Astrocyte (in vitro differentiated cells and primary cell): ENCODE measurements at regions not wholly inside any gene's neighbourhood (a gene's known extent, or its start where the extent isn't known, plus 50 kb on each side); places are given as distances from the start of the nearest gene placed in this dataset.

Experiments used
- DNase-seq: peaks from one replicate; pipeline ENCODE4 v3.0.0-alpha.2; 2010; ENCODE audit warnings: low read depth
- FAIRE-seq: peaks from 2 replicates; lab custom pipeline; 2011; peaks lifted over from hg19 to GRCh38; lab: Jason Lieb, UNC
- H2AFZ ChIP-seq: 2 replicates; pipeline ENCODE4 v1.6.0; 2012; ENCODE audit warnings: low read depth, low read length, inconsistent platforms
- H3K27ac ChIP-seq: 2 replicates; pipeline ENCODE4 v1.5.1; 2011; ENCODE audit warnings: low read depth, low read length, inconsistent platforms
- H3K27me3 ChIP-seq: 2 replicates; pipeline ENCODE4 v1.6.0; 2011; ENCODE audit warnings: low read length, inconsistent platforms; ENCODE audit not compliant: insufficient read depth
- H3K36me3 ChIP-seq: 2 replicates; pipeline ENCODE4 v1.5.1; 2011; ENCODE audit warnings: low read length, inconsistent platforms; ENCODE audit not compliant: insufficient read depth
- H3K4me1 ChIP-seq: 2 replicates; pipeline ENCODE4 v1.5.1; 2011; ENCODE audit warnings: low read length, inconsistent platforms; ENCODE audit not compliant: insufficient read depth
- H3K4me2 ChIP-seq: 2 replicates; pipeline ENCODE4 v1.6.0; 2012; ENCODE audit warnings: low read length, inconsistent platforms
- H3K4me3 ChIP-seq: 2 replicates; pipeline ENCODE4 v1.5.1; 2011; ENCODE audit warnings: low read depth, mild to moderate bottlenecking, low read length, inconsistent platforms; ENCODE audit not compliant: insufficient read depth
- H3K79me2 ChIP-seq: 2 replicates; pipeline ENCODE4 v1.6.0; 2012; ENCODE audit warnings: mild to moderate bottlenecking, low read length, inconsistent platforms; ENCODE audit not compliant: insufficient read depth
- H3K9ac ChIP-seq: 2 replicates; pipeline ENCODE4 v1.6.0; 2012; ENCODE audit warnings: mild to moderate bottlenecking, low read length, inconsistent platforms
- H3K9me3 ChIP-seq: 2 replicates; pipeline ENCODE4 v1.5.1; 2012; ENCODE audit warnings: low read depth, mild to moderate bottlenecking, low read length, inconsistent platforms; ENCODE audit not compliant: insufficient read depth
- H4K20me1 ChIP-seq: 2 replicates; pipeline ENCODE4 v1.6.0; 2012; ENCODE audit warnings: low read length, inconsistent platforms; ENCODE audit not compliant: insufficient read depth
- H3K27ac Mint-ChIP-seq: one replicate; pipeline ENCODE4 v1.8.0; 2021; ENCODE audit warnings: mild to moderate bottlenecking, mixed read lengths; ENCODE audit not compliant: unreplicated experiment
- H3K27me3 Mint-ChIP-seq: one replicate; pipeline ENCODE4 v1.8.0; 2021; ENCODE audit warnings: low read depth, mixed read lengths; ENCODE audit not compliant: unreplicated experiment
- H3K36me3 Mint-ChIP-seq: one replicate; pipeline ENCODE4 v1.8.0; 2021; ENCODE audit warnings: low read depth, mixed read lengths; ENCODE audit not compliant: unreplicated experiment
- H3K4me1 Mint-ChIP-seq: one replicate; pipeline ENCODE4 v1.8.0; 2021; ENCODE audit warnings: low read depth, mixed read lengths; ENCODE audit not compliant: unreplicated experiment
- H3K4me3 Mint-ChIP-seq: one replicate; pipeline ENCODE4 v1.8.0; 2021; ENCODE audit warnings: mild to moderate bottlenecking, moderate library complexity, mixed read lengths; ENCODE audit not compliant: unreplicated experiment
- H3K9me3 Mint-ChIP-seq: one replicate; pipeline ENCODE4 v1.8.0; 2021; ENCODE audit warnings: mild to moderate bottlenecking, mixed read lengths; ENCODE audit not compliant: unreplicated experiment
- EZH2 ChIP-seq: IDR thresholded peaks from 2 replicates; pipeline ENCODE4 v1.6.1; 2012; ENCODE audit warnings: mild to moderate bottlenecking, low read length, inconsistent platforms; ENCODE audit not compliant: insufficient read depth
- TF ChIP-seq, protein P1 (sequence below): IDR thresholded peaks from 2 replicates; pipeline ENCODE4 v1.5.1; 2011; ENCODE audit warnings: low read depth, mild to moderate bottlenecking, inconsistent platforms, low read length, moderate library complexity; ENCODE audit not compliant: insufficient read depth

DNA sequence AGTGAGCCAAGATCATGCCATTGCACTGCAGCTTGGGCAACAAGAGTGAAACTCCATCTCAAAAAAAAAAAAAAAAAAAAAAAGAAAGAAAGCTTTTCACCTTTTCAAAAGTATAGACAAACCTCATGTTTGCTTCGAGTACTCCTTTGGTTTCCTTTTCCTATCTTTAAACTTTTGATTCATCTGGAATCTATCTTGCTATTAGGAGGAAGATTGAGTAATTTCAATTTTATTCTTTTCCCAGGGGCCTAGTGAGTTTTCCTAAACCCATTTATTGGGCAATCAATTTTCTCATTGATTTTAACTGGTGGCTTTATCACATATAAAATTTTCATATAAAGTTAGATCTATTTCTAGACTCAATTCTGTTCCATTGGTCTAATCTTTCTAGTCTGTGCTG is 190.5 kb upstream of the VEPH1 start:
- Histone ChIP-seq H3K4me1 (no peaks in the 10 kb centered on the region), H3K4me2 (no peak overlapping the region), H3K27ac (no peak overlapping the region), H3K9ac (no peak overlapping the region), H3K4me3 (no peak overlapping the region), H4K20me1 (no peaks in the 10 kb centered on the region), H3K9me3 (no peaks in the 10 kb centered on the region), H2AFZ (no peak overlapping the region), H3K79me2 (no peaks in the 10 kb centered on the region), H3K36me3 (no peaks in the 10 kb centered on the region), H3K27me3 (no peaks in the 10 kb centered on the region)
- no peak for DNase-seq
- H3K4me1 Mint-ChIP-seq, result no peaks in the 10 kb centered on the region
- H3K4me3 Mint-ChIP-seq, result no peak overlapping the region
- H3K36me3 Mint-ChIP-seq, result no peaks in the 10 kb centered on the region
- H3K27me3 Mint-ChIP-seq, result no peaks in the 10 kb centered on the region
- H3K27ac Mint-ChIP-seq, result no peak overlapping the region
- H3K9me3 Mint-ChIP-seq, result peaks cover 2% of the 10 kb centered on the region
- no peak for TF ChIP-seq EZH2
- TF ChIP-seq, protein P1, sequence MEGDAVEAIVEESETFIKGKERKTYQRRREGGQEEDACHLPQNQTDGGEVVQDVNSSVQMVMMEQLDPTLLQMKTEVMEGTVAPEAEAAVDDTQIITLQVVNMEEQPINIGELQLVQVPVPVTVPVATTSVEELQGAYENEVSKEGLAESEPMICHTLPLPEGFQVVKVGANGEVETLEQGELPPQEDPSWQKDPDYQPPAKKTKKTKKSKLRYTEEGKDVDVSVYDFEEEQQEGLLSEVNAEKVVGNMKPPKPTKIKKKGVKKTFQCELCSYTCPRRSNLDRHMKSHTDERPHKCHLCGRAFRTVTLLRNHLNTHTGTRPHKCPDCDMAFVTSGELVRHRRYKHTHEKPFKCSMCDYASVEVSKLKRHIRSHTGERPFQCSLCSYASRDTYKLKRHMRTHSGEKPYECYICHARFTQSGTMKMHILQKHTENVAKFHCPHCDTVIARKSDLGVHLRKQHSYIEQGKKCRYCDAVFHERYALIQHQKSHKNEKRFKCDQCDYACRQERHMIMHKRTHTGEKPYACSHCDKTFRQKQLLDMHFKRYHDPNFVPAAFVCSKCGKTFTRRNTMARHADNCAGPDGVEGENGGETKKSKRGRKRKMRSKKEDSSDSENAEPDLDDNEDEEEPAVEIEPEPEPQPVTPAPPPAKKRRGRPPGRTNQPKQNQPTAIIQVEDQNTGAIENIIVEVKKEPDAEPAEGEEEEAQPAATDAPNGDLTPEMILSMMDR, result no peak
- no peak for FAIRE-seq

- Histone ChIP-seq H3K4me3 (no peak overlapping the region), H3K79me2 (no peaks in the 10 kb centered on the region), H3K4me1 (no peaks in the 10 kb centered on the region), H3K36me3 (no peaks in the 10 kb centered on the region), H4K20me1 (no peaks in the 10 kb centered on the region), H3K27me3 (no peaks in the 10 kb centered on the region), H3K9me3 (no peaks in the 10 kb centered on the region), H2AFZ (no peak overlapping the region), H3K27ac (no peak overlapping the region), H3K9ac (no peak overlapping the region), H3K4me2 (no peak overlapping the region)
- TF ChIP-seq, protein P1, result no peak
- TF ChIP-seq EZH2, result no peak
- Mint-ChIP-seq H3K9me3 (peaks cover 5% of the 10 kb centered on the region), H3K4me1 (no peaks in the 10 kb centered on the region), H3K27ac (no peak overlapping the region), H3K4me3 (no peak overlapping the region), H3K27me3 (no peaks in the 10 kb centered on the region), H3K36me3 (no peaks in the 10 kb centered on the region)
- no peak for FAIRE-seq
- DNase-seq, result no peak
Measured at GRCh38 chr3:157692468-157692867, 189.3 kb upstream of the VEPH1 start.

DNA sequence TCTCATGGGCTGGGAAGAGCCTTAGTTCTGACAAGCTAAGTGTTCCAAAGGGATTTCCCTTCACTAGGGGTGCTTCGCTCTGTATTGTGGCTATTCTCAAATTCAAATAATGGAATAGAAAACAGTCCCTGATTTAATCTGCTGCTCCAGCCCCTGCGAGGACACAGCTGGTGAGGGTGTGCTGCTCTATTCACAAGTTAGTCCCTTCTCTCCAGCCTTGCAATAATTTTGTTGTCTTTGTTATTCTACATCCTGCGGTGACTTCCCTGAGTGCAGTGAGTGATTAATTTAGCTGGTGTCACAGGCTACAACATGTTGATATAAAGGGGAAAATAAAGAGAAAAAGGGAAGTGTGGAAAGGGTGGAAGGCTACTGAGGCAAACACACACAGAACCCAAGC is 180.5 kb upstream of the VEPH1 start:
- Histone ChIP-seq H3K4me1 (no peaks in the 10 kb centered on the region), H3K27me3 (no peaks in the 10 kb centered on the region), H2AFZ (no peak overlapping the region), H3K27ac (no peak overlapping the region), H3K4me2 (no peak overlapping the region), H3K9ac (no peak overlapping the region), H3K79me2 (no peaks in the 10 kb centered on the region), H3K36me3 (no peaks in the 10 kb centered on the region), H3K4me3 (no peak overlapping the region), H4K20me1 (no peaks in the 10 kb centered on the region), H3K9me3 (no peaks in the 10 kb centered on the region)
- Mint-ChIP-seq H3K27me3 (no peaks in the 10 kb centered on the region), H3K4me3 (no peak overlapping the region), H3K9me3 (peaks cover 10% of the 10 kb centered on the region), H3K4me1 (no peaks in the 10 kb centered on the region), H3K27ac (no peak overlapping the region), H3K36me3 (no peaks in the 10 kb centered on the region)
- TF ChIP-seq EZH2, result no peak
- TF ChIP-seq, protein P1, result no peak
- FAIRE-seq, result no peak
- no peak for DNase-seq
